ENCODE measurements at regions not wholly inside any gene's neighbourhood (a gene's known extent, or its start where the extent isn't known, plus 50 kb on each side); places are given as distances from the start of the nearest gene placed in this dataset.

GRCh38 chrX:51837921-51838320 lies 55.5 kb upstream of the MAGED1 start:
- Mint-ChIP-seq H3K36me3 (ENCODE audit: low read depth, unreplicated experiment) (no peaks in the 10 kb centered on the region), H3K27ac (ENCODE audit: unreplicated experiment) (no peak overlapping the region), H3K4me1 (ENCODE audit: unreplicated experiment) (no peaks in the 10 kb centered on the region), H3K27me3 (ENCODE audit: unreplicated experiment) (peaks cover 1% of the 10 kb centered on the region), H3K9me3 (ENCODE audit: unreplicated experiment) (no peaks in the 10 kb centered on the region), H3K4me3 (ENCODE audit: unreplicated experiment) (no peak overlapping the region)
- DNase-seq (ENCODE audit: low spot score), result no peak
- no peak for TF ChIP-seq CTCF (IDR thresholded peaks at IDR 0.05; ENCODE audit: unreplicated experiment)
